NCI-H128 (cell line): ENCODE measurements at regions not wholly inside any gene's neighbourhood (a gene's known extent, or its start where the extent isn't known, plus 50 kb on each side); places are given as distances from the start of the nearest gene placed in this dataset.

Experiments
- DNase-seq: peaks from one replicate; lab custom pipeline; 2025; ENCODE audit not compliant: unreplicated experiment; lab: John Stamatoyannopoulos, UW

GRCh38 chr2:150627526-150627925 lies 140.1 kb upstream of the RND3 start:
- DNase-seq, result no peak

GRCh38 chr2:150626934-150627411 lies 139.5 kb upstream of the RND3 start:
- DNase-seq, result no peak

GRCh38 chr2:150625741-150626140 lies 138.3 kb upstream of the RND3 start:
- DNase-seq, result no peak

- DNase-seq, result no peak
Measured at GRCh38 chr2:150625303-150625702, 137.8 kb upstream of the RND3 start.

GRCh38 chr2:150624001-150624401 lies 136.5 kb upstream of the RND3 start:
- no peak for DNase-seq

- DNase-seq, result no peak
Measured at GRCh38 chr2:150621526-150622213, 134.2 kb upstream of the RND3 start.

GRCh38 chr2:150620855-150621254 lies 133.4 kb upstream of the RND3 start:
- DNase-seq, result no peak

GRCh38 chr2:150620416-150620815 lies 132.9 kb upstream of the RND3 start:
- no peak for DNase-seq

- DNase-seq, result no peak
Measured at GRCh38 chr2:150619607-150620330, 132.3 kb upstream of the RND3 start.

GRCh38 chr2:150618245-150618895 lies 130.9 kb upstream of the RND3 start:
- no peak for DNase-seq

GRCh38 chr2:150617351-150617978 lies 130.0 kb upstream of the RND3 start:
- DNase-seq, result no peak

GRCh38 chr2:150612957-150613710 lies 125.7 kb upstream of the RND3 start:
- no peak for DNase-seq

- no peak for DNase-seq
Measured at GRCh38 chr2:150610670-150611279, 123.3 kb upstream of the RND3 start.

GRCh38 chr2:150609831-150610582 lies 122.5 kb upstream of the RND3 start:
- no peak for DNase-seq

GRCh38 chr2:150608341-150608740 lies 120.9 kb upstream of the RND3 start:
- no peak for DNase-seq

- DNase-seq, result no peak
Measured at GRCh38 chr2:150607390-150607811, 119.9 kb upstream of the RND3 start.

- DNase-seq, result no peak
Measured at GRCh38 chr2:150606380-150607060, 119.1 kb upstream of the RND3 start.

GRCh38 chr2:150605664-150606063 lies 118.2 kb upstream of the RND3 start:
- DNase-seq, result peak; percentile 23
